HG03442 (cell line): ENCODE measurements at regions not wholly inside any gene's neighbourhood (a gene's known extent, or its start where the extent isn't known, plus 50 kb on each side); places are given as distances from the start of the nearest gene placed in this dataset.

Experiments
- ATAC-seq: cut with Tn5 transposase; IDR thresholded peaks from one replicate; pipeline ENCODE4 v1.9.1; 2021; ENCODE audit warnings: mild to moderate bottlenecking, moderate library complexity; ENCODE audit not compliant: unreplicated experiment

DNA sequence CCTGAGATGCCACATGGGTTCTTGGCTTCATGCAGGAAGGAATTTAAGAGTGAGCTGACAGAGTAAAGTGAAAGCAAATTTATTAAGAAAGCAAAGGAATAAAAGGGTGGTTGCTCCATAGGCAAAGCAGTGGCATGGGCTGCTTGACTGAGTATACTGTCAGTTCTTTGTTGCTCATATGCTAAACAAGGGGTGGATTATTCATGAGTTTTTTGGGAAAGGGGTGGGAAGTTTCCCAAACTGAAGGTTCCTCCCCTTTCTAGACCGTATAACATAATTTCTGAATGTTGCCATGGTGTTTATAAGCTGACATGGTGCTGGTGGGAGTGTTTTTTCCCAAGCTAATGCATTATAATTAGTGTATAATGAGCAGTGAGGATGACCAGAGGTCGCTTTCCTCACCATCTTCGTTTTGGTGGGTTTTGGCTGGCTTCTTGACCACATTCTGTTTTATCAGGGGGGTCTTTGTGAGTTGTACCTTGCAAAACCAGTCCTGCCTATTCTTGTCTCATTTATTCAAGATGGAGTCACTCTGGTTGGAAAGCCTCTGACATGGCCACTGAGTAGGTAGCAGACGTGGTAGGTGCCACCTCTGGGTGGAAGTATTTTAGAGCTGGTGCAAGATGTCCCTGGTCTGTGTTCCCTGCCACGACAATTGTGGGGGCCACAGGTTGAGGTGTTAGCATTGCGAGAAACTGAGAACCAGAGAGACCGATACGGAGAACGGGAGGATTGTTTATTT is 107.5 kb upstream of the SDK1 start:
- ATAC-seq, result no peak

DNA sequence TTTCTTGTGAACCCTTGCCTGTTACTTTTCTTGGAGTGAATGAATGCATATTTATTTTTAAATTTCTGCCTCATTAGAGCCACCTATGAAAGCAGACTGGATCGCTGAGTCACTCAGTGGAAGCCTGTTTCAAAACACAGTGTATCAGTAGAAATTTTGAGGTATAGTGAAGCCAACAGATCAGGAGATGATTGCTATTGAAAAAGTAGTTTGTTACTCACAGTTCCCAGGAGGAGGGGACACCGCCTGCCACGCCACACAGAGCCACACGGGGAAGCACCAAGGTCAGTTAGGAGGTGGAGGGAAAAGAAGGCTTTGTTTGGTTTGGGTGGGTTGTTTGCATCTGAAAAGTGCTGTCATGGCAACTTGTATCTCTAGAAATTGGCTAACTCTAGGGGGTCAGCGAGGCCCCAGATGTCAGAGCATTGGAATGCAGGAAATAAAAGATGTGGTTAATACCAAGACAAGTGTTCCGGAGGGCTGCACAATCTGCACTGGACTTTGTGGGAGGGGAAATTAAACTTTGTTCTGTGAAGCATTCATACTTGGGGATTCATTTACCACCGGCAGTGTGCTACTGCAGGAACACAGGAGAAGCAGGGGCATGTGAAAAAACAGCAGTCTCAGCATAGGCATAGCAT is 106.4 kb upstream of the SDK1 start:
- no peak for ATAC-seq

DNA sequence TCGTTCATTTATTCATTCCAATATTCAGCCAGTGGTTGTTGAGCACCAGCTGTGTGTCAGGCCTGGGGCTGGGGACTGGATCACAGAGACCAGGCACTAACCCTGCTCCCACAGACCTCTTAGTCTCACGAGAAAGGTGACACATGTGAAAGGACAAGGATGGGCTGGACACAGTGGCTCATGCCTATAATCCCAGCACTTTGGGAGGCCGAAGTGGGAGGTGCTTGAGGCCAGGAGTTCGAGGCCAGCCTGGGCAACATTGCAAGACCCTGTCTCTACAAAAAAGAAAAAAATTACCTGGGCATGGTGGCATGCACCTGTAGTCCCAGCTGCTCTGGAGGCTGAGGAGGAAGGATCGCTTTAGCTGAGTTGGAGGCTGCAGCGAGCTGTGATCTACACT is 105.9 kb upstream of the SDK1 start:
- ATAC-seq, result no peak

DNA sequence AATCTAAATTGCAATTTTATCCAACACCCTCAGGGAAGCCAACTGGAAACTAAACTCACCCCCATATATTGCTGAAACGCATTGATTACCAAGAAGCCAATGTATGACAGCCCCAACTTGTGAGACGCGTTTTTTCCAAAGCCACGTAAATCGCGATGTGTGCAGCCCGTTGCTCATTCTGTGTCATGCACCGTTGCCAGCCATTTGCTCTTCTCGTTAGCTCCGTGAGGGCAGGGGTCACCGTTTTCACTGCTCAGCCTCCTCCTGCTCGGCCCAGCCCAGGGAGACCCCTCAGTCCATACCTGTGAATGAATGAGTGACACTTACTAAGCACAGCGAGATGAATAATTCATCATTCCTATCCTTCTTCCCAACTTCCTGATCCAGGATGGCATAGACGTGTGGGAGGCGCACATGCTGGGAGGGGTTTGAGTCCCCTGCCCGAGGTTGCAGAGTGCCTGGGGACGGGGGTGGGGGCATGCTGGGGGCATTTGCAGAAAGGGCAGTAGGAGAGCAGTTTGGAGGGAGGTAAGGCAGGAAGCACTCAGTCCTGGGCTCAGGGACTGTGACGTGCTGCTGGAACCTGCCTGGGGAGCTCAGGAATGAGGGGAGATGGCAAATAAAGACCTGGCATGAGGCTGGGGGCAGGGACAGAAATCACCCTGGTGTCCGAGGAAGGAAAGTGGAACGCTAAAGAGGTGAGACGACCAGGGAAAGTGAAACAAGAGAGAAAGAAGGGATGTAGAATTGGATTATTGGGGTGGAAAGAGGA is 104.2 kb upstream of the SDK1 start:
- ATAC-seq, result no peak

DNA sequence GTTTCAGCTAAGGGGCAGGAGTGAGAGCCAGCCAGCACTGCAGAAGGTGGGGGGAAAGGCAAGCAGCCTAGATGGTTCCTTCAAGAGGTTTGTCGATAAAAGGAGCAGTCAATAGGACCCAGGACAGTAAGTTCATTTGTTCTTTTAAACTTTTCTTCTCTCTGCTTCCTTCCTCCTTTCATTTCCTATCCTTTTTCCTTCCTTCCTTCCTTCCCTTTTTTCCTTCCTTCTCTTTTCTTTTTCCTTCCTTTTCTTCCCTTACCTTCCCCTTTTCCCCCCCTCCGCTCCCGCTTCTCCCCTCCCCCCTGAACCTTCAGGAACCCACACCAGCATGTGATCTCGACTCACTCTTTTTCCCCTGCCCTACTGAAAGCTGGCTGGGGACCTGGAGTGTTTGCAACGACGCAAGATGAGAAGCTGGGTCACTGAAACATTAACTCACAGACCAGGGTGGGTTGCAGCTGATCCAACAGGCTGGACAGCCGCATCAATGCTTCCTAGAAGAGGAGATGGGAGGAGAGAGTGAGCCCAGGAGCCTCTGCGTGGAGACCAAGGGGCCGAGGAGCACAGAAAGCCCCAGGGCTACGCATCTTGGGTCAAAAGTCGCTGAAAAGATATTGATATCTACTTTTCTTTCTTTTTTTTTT is 103.4 kb upstream of the SDK1 start:
- no peak for ATAC-seq

DNA sequence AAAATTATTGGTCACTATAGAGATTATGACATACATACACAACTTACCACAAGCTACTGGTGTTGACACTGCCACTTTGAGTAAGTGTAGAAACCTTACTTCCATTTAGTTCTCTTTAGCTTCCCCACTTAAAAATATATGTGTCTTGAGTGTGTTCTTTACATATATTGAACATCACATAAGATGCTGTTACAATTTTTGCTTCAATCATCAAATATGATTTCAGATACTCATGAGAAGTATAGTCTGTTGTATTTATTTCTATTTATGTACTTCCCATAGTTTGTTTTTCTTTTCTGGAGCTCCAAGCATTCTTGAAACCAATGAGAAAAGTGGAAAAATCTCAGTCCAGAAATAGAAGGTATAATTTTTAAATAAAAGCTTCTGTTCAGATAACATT is 102.7 kb upstream of the SDK1 start:
- no peak for ATAC-seq

DNA sequence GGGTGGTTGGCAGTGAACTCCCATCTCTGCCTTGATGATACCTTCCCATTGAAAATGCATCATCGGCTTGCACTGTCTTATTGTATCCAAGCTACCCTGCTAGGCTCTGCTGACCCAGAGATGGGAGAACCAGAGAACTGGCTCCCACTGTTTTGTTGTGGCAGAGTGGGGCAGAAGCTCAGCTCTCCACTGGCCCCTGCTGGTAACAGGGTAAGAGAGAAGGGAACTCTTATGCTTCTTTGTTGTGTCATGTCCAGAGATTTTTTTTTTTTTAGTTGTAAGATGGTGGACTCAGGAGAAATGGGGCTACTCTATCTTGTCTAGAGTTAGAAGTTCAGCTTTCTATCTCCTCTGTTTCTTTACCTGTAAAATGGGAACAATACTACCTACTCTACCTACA is 100.5 kb upstream of the SDK1 start:
- no peak for ATAC-seq

DNA sequence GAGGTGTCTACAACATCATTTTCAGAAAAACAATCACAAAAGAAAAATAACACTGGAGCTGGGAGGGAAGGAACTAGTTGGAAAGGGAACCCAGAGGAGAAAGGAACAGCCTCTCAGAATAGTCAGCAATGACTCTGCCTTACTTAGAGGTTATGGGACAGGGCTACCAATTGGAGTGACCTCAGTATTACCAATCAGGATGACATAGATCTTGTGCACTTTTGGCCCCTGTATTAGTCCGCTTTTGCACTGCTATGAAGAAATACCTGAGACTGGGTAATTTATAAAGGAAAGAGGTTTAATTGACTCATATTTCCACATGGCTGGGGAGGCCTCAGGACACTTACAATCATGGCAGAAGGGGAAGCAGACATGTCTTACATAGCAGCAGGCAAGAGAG is 99.7 kb upstream of the SDK1 start:
- ATAC-seq, result no peak

DNA sequence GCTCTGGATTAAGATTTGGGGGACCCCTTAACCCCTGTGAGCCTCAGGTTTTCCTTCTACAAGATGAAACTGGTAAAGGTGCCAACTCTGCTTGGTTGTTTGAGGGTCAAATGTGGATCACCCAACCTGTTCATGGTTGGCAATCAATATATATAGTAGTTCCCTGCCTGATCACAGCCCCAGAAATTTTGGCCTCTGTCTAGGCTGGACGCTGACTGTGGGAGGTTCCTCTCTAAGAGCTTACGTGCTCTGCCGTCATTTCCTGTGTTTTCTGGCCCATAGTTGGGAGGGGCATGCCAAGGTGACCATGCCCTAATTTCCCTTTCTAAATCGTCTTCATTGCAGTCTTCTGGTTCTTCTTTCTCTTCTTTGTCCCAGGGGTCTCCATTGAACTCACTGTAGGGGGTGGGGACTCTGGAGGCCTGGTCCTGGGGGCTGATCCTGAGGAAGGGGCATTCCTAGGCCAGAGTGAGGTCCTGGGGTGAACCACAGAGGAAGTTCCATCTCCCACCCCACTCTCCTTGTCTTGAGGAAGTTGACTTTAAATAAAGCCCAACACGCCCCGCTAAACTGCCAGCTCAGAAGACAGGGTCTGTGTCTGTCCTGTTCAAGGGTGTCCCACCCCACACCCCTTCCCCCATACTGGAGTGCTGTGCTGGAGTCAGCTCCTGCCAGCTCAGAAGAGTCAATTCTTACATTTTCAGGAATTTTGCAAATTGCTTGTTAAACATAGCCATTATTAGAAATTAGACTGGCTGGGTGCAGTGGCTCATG is 98.9 kb upstream of the SDK1 start:
- no peak for ATAC-seq

DNA sequence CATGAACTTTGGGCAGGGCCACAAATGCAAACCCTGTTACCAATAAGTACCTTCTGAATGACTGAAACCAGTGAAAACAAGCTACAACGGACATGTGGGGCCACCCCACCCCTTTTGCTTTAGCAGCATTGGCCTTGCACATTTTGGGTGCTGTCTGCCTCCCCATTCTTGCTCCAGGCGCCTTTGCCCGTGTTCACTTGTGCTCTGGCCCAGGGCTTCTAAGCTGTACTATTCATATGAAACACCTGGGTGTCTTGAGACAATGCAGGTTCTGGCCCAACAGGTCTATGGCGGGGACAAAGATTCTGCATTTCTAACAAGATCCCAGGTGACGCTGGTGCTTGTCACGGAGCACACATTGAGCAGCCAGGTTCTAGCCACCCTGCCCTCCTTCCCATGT is 96.5 kb upstream of the SDK1 start:
- ATAC-seq, result no peak

DNA sequence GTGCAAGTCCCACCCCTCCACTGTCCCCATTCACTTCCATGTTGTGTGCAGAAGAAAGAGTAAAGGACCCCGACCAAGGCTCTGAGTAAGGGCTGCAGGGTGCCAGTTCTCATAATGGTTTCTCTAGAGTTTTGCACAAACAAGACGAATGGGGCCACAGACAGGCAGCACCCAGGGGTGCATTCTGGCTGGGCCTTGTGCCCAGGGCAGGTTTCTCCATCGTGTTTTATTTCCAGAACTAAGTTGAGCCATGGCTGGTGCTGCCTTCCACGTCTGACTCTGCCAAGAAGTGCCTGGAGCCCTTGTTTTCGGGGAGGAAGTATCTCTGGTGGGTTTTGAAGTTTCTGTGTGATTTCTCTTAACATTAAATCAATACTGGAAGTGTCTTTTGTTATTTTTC is 95.0 kb upstream of the SDK1 start:
- no peak for ATAC-seq

DNA sequence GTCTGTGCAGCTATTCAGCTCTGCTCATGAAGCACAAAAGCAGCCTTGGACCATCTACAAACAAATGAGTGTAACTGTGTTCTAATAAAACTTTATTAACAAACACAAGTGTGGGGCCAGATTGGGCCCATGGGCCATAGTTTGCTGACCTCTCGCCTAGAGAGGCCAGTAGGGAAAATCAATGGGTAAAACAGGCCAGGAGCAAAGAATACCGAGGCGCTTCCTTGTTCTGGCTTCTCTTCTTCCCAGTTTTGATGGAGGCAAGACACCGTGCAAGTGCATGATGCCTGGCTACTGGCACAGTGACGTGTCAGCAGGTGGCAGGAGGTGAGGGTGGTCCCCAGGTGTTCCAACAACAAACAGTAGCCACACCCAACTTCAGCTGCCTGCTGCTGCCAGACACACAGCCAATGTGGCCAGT is 94.3 kb upstream of the SDK1 start:
- no peak for ATAC-seq

DNA sequence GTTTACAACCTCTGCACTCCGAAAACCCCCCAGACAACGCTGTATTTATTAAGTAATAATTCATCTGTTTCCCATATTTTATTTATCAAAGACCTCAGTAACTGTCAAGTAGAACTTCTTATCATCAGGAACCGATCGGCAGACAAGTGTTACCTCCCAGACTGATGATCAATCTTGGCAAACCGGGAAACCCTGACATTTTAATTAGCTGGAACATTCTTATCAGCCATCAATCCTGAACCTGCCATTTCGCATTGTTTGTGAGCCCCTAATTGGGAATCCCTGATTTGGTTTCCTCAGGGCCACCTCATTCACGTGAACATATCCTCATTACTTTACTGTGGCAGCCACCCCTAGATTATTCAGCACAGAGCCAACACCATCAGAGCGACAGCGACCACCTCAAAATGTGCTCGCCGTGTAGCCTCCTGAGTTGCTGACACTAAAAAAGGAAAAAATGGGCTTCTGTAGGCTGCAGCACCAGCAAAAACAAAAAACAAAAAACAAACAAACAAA is 93.6 kb upstream of the SDK1 start:
- ATAC-seq, result no peak

DNA sequence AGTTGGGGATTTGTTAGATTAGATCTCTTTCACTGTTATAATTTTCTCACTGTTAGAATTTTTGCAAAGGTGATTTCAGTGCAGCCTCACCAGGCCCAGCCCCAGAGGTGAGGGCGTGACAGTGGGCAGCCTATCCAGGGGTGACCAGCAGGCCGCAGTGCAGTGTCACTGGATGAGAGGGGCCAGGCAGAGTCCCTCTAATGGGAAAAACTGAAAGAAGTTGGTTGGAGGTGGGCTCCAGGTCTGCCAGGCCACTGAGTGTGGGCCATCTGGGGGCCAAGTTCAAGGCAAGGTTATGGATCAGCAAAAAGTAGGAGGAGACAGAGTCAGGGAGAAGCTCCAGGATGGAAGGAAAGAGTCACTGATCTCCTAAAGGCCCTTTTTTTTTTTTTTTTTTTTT is 90.5 kb upstream of the SDK1 start:
- no peak for ATAC-seq

DNA sequence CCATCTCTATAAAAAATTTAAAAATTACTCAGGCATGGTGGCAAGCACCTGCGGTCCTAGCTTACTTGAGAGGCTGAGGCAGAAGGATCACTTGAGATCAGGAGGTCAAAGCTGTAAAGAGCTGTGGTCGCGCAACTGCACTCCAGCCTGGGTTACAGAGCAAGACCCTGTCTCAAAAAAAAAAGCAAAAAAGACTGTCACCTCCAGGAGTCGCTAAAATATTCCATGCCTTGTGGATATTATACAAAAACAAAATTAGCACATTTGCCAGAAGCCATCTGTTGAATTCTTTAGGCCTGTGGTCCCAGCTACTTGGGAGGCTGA is 87.0 kb upstream of the SDK1 start:
- no peak for ATAC-seq

DNA sequence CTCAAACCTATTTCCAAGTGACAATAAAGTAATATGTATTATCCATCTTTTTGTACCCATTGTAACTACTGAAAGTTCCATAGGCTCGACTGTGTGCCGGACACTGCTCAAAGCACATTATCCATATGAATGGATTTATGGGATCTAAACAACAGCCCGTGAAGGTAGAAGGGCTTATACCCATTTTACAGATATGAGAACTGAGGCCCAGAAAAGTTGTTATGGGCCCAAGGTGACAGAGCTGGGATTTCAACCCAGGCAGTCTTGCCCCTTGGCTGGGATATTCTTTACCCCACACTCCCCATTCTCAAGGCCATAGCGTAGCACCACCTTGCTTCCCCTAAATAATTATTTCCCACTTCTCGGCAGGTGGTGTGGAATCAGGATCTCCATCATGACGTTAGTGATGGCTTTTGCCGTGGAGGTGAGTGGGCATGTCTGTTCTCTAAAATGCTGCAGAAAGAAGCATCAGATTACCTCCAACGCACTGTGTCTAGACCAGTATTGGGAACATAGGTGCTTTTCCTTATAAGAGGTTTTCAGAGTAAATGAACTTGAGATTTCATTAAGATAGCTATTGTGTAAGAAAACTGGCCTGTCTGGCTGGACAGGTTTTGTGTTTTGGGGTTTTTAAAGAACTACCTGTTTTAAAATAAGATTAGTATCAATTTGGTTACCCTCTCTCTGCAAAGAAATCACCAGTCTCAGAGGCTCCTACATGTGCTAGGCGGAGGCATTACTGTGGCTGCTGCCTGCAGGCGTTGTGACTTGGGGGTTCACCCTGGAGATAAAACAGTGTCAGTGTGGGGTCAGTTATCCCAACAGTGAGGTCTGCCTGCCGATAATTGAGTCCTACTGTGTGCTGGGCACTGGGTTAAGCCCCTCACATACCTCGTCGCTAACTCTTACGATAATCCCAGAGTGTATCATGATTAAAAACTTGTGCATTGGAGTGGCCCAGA is 85.1 kb upstream of the SDK1 start:
- no peak for ATAC-seq

DNA sequence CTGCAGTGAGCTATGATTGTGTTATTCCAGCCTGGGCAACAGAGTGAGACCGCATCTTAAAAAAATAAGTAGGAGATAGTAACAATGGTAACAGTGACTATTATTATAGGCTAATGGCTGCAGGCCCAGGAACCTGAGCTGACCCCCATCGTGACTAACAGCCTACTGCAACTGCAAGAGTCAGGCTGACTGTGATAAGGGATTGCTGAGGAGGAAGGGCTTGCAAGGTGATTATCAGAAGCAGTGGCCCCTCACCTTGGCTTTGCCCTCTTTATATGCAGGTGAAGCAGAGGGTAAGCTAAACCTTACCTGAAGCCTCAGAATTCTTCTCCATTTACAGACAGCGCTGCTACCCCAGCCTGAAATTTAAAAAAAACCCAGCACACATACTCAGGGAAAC is 83.9 kb upstream of the SDK1 start:
- ATAC-seq, result no peak

DNA sequence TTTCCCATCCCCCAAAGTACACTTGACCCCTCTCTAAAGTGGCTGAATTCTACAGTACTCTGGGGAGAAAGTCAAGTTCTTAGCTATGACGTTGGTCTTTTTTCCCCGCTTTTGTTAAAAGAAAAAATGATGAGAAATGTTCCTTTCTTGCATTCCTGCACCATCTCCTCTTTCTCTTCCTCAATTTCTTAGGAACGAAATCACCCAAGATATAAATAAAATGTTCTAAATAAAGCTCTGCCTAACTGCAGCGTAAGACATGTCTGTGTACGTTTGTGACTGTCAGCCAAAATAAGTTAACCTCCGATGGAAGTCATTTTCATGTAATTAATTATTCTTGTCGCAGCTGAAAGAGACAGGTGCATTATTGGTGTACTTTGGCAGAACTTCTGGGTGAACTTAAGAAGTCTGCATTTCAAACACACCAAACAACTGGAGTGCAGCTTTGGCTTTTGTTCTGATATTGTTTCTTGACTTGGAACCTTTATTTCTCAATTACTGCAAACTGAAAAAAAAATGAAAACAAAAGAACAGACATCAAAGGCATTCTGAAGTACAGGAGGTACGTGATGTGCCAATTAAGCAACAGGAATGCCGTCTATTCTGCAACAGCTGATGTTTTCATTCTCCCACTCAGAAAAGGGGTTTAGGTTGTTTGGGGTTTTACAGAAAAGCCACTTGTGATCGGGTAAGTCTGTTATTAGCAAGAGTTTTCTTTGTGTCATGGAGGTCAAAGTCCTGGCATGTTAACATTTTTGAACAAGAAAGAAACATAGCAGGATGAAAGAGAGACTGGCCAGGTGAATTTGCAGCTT is 82.4 kb upstream of the SDK1 start:
- no peak for ATAC-seq
